MCF 10A (cell line): ENCODE measurements at regions not wholly inside any gene's neighbourhood (a gene's known extent, or its start where the extent isn't known, plus 50 kb on each side); places are given as distances from the start of the nearest gene placed in this dataset.

ENCODE experiments used
- BruUV-seq: library from RNA; stranded (reverse); fragments of 400-500 nt; replicated peaks from 2 replicates; lab custom pipeline; 2021; lab: Mats Ljungman, UMichigan
- CTCF ChIA-PET: fragments of 300-600 bp; sonication (Branson Sonifier 250); formaldehyde crosslinking; extraction: SDS; loops from one replicate; lab custom pipeline; 2021; ENCODE audit warnings: antibody characterized with exemption, inconsistent platforms; lab: Yijun Ruan, JAX
- POLR2A ChIA-PET: fragments of 300-600, 350-650 bp; sonication (Branson Sonifier 250); formaldehyde crosslinking; extraction: SDS; loops from one replicate; lab custom pipeline; 2020; ENCODE audit warnings: antibody characterized with exemption, inconsistent platforms; lab: Yijun Ruan, JAX
- DNase-seq: peaks from one replicate; pipeline ENCODE4 v3.0.0-alpha.2; 2018; ENCODE audit not compliant: unreplicated experiment
- H3K27ac Mint-ChIP-seq: one replicate; pipeline ENCODE4 v1.8.0; 2022; ENCODE audit warnings: mild to moderate bottlenecking, low read depth, mixed read lengths; ENCODE audit not compliant: unreplicated experiment
- H3K27me3 Mint-ChIP-seq: one replicate; pipeline ENCODE4 v1.8.0; 2022; ENCODE audit warnings: mixed read lengths; ENCODE audit not compliant: insufficient read depth, unreplicated experiment
- H3K36me3 Mint-ChIP-seq: one replicate; pipeline ENCODE4 v1.8.0; 2022; ENCODE audit warnings: mild to moderate bottlenecking, moderate library complexity, mixed read lengths; ENCODE audit not compliant: insufficient read depth, unreplicated experiment
- H3K4me1 Mint-ChIP-seq: one replicate; pipeline ENCODE4 v1.8.0; 2022; ENCODE audit warnings: mixed read lengths; ENCODE audit not compliant: insufficient read depth, unreplicated experiment
- H3K4me3 Mint-ChIP-seq: one replicate; pipeline ENCODE4 v1.8.0; 2022; ENCODE audit warnings: mild to moderate bottlenecking, moderate library complexity, mixed read lengths; ENCODE audit not compliant: unreplicated experiment
- H3K9me3 Mint-ChIP-seq: one replicate; pipeline ENCODE4 v1.8.0; 2022; ENCODE audit warnings: mixed read lengths; ENCODE audit not compliant: unreplicated experiment
- CTCF ChIP-seq: fragments of 200-600 bp; IDR thresholded peaks from one replicate; pipeline ENCODE4 v1.8.0; 2022; ENCODE audit warnings: antibody characterized with exemption, mild to moderate bottlenecking; ENCODE audit not compliant: unreplicated experiment
- intact Hi-C: fragments of 100-400 bp; cut with micrococcal nuclease; formaldehyde crosslinking; loops from 2 replicates; pipeline ENCODE4 v1.14.1; 2022

DNA sequence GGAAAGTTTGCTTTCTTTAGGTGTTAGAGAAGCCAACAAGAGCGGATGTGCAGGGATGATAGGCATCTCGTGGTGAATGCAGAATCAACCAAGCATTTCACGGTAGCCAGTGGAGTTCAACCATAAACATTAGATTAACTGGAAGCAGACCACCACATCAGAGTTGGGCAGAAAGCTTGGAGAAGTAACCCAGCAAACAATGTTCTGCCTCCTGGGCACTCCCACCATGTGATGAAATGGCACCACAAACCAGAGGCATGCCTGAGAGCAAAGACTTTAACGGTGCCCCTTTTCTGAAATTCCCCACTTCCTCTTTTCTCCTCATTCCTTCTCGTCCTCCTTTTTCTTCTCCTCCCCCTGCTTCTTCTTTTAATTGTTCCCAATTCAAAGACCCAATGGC lies 193.5 kb upstream of the ANKFN1 start:
- CTCF ChIA-PET = no interaction called here
- Mint-ChIP-seq H3K4me1 (no peaks in the 10 kb centered on the region), H3K36me3 (no peaks in the 10 kb centered on the region)

GRCh38 chr17:55961386-55961785 lies 191.9 kb upstream of the ANKFN1 start:
- POLR2A ChIA-PET = no interaction called here
- TF ChIP-seq CTCF = no peak
- no peaks in the 10 kb centered on the region for H3K4me1 Mint-ChIP-seq
- no peak overlapping the region for H3K27ac Mint-ChIP-seq
- DNase-seq = no peak
- no peaks in the 10 kb centered on the region for H3K36me3 Mint-ChIP-seq
- H3K9me3 Mint-ChIP-seq = peaks cover 5% of the 10 kb centered on the region
- H3K4me3 Mint-ChIP-seq = no peak overlapping the region
- H3K27me3 Mint-ChIP-seq = no peaks in the 10 kb centered on the region
- CTCF ChIA-PET = no interaction called here
- intact Hi-C loops = no loop called here
- BruUV-seq = no TSS peak

More for the DNA sequence above, 193.5 kb upstream of the ANKFN1 start:
- Mint-ChIP-seq H3K27ac (no peak overlapping the region), H3K4me3 (no peak overlapping the region), H3K27me3 (no peaks in the 10 kb centered on the region), H3K9me3 (no peaks in the 10 kb centered on the region)
- intact Hi-C loops = no loop called here
- POLR2A ChIA-PET = no interaction called here
- BruUV-seq = no TSS peak
- no peak for DNase-seq
- no peak for TF ChIP-seq CTCF

GRCh38 chr17:55962951-55963401 lies 190.3 kb upstream of the ANKFN1 start:
- peaks cover 7% of the 10 kb centered on the region for H3K9me3 Mint-ChIP-seq
- no peaks in the 10 kb centered on the region for H3K4me1 Mint-ChIP-seq
- H3K36me3 Mint-ChIP-seq = no peaks in the 10 kb centered on the region
- intact Hi-C loops = no loop called here
- H3K4me3 Mint-ChIP-seq = no peak overlapping the region
- no peak overlapping the region for H3K27ac Mint-ChIP-seq
- TF ChIP-seq CTCF = no peak
- ChIA-PET POLR2A (interaction anchor here (0.7 kb wide), 1 partner anchor 43 kb away, joined by 3 read pairs; no protein-coding TSS in a partner anchor), CTCF (no interaction called here)
- no TSS peak for BruUV-seq
- DNase-seq = no peak
- H3K27me3 Mint-ChIP-seq = no peaks in the 10 kb centered on the region

DNA sequence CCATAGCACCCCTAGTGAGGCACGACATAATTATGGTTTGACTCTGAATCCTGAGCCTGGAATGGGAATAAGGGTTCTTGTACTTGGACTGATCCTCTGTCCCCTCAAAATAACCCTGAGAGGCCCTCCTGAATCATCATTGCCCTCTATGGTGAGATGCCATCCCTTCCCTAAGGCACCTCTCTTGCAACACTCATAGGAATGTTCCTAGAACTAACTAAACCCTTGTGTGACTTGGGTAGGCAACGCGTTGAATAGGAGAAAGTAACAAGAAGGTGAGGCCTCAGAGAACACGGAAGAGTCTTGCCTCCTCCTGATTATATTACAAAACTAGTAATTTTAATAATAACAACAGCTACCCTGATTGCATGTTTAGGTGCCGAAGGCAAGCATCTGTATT lies 189.1 kb upstream of the ANKFN1 start:
- Mint-ChIP-seq H3K4me3 (no peak overlapping the region), H3K4me1 (peaks cover 3% of the 10 kb centered on the region), H3K27me3 (no peaks in the 10 kb centered on the region), H3K27ac (no peak overlapping the region), H3K36me3 (no peaks in the 10 kb centered on the region), H3K9me3 (peaks cover 7% of the 10 kb centered on the region)
- DNase-seq = peak; percentile 65
- POLR2A ChIA-PET = no interaction called here
- no TSS peak for BruUV-seq
- intact Hi-C loops = no loop called here
- no peak for TF ChIP-seq CTCF
- CTCF ChIA-PET = interaction anchor here (0.6 kb wide), 1 partner anchor 285 kb away, joined by 3 read pairs; no protein-coding TSS in a partner anchor
